Transverse colon (tissue), 4 donors: ENCODE measurements at regions not wholly inside any gene's neighbourhood (a gene's known extent, or its start where the extent isn't known, plus 50 kb on each side); places are given as distances from the start of the nearest gene placed in this dataset.

Source experiments
- DNase-seq: peaks from one replicate; pipeline ENCODE4 v3.0.0-alpha.2; 2019
- H3K27ac ChIP-seq, 4 donors: fragments of 200-600 bp; sonication (generic); 2 replicates each; pipeline ENCODE4 v1.5.1; 2016 to 2018; ENCODE audit warnings: inconsistent platforms in 4 of 4
- H3K27me3 ChIP-seq: fragments of 200-600 bp; sonication (generic); 2 replicates; pipeline ENCODE4 v1.5.1; 2017; ENCODE audit warnings: inconsistent platforms
- H3K36me3 ChIP-seq, 4 donors: fragments of 200-600 bp; sonication (generic); 2 replicates each; pipeline ENCODE4 v1.5.1; 2017 to 2019; ENCODE audit warnings: inconsistent platforms in 4 of 4
- H3K4me1 ChIP-seq, 4 donors: fragments of 200-600 bp; sonication (generic); 2 replicates each; pipeline ENCODE4 v1.5.1; 2017 to 2020; ENCODE audit warnings: inconsistent platforms in 4 of 4
- H3K4me3 ChIP-seq, 4 donors: fragments of 200-600 bp; sonication (generic); 1 replicate in 1 of 4; 2 replicates in 3 of 4; pipeline versions ENCODE4 v1.5.1 to v1.6.1; 2017 to 2019; ENCODE audit warnings: inconsistent platforms in 4 of 4
- H3K9me3 ChIP-seq, 2 donors: fragments of 200-600 bp; sonication (generic); 2 replicates each; pipeline ENCODE4 v1.5.1; 2017 to 2019; ENCODE audit warnings: inconsistent platforms in 2 of 2
- CTCF ChIP-seq, 5 experiments: fragments of 200-600 bp in 3 of 5; fragments of 450-650 bp in 2 of 5; sonication (generic) in 3 of 5; IDR thresholded peaks; 1 replicate in 2 of 5; 2 replicates in 3 of 5; pipeline ENCODE4 v1.5.1; 2016 to 2017; ENCODE audit warnings: antibody characterized with exemption in 5 of 5, inconsistent platforms in 3 of 5, mild to moderate bottlenecking in 2 of 5, moderate library complexity in 1 of 5
- EP300 ChIP-seq: sonication (generic); formaldehyde crosslinking; IDR thresholded peaks from one replicate; pipeline ENCODE4 v1.6.1; 2017; ENCODE audit warnings: antibody characterized with exemption, low read depth
- POLR2A ChIP-seq: fragments of 450-650 bp; IDR thresholded peaks from one replicate; pipeline ENCODE4 v1.6.1; 2016; ENCODE audit warnings: antibody characterized with exemption, mild to moderate bottlenecking, moderate library complexity
- POLR2AphosphoS5 ChIP-seq, 3 donors: sonication (generic); formaldehyde crosslinking; IDR thresholded peaks; one replicate each; pipeline ENCODE4 v1.6.1; 2016; ENCODE audit warnings: antibody characterized with exemption in 3 of 3
- WGBS, 2 donors: methylation state at CpG; one replicate each; pipeline ENCODE4 v1.1.5; 2018; ENCODE audit warnings: low coverage in 1 of 2; 5-methylcytosine and 5-hydroxymethylcytosine counted together
- in situ Hi-C, 4 donors: fragments of 200-750 bp; cut with MboI; loops; one replicate each; pipeline versions ENCODE4 v1.15.0 to v1.15.1; 2017; ENCODE audit warnings: low sequenced_read_pairs in 3 of 4, low pct_ligation_motif_present in 1 of 4, low pct_unique_long_range_greater_than_20kb in 1 of 4
- intact Hi-C: fragments of 100-400 bp; cut with DNase I; formaldehyde crosslinking; loops from one replicate; pipeline ENCODE4 v1.15.1; 2023; ENCODE audit warnings: low total_unique reads

- WGBS, 2 donors: 71 to 89% methylated on average over 1 of the region's 1 CpG
- no peak overlapping the region for H3K27ac ChIP-seq
- intact Hi-C loops: no loop called here
Measured at GRCh38 chr15:62500325-62500724, 335.2 kb upstream of the C2CD4B start.

DNA sequence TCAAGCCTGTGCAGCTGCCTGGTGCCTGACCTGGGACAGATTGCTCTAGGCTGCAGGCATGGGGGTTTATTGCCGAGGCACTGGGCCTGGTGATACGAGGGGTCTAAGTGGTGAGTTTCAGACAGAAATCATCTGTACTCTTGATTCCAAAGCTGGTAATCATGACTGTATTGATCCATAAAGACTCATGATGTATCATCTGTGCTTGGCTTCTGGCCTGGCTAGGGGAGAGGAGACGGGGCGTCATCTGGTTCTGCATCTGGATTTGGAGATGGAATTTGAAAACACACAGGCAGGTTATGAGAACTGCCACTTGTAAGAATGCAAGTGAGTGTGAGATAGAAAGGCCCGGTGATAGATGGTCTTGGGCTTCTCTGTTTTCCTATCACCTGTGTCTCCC, 337.4 kb upstream of the C2CD4B start:
- no peak for DNase-seq
- peaks cover 0 to 26% (median 14%) of the 10 kb centered on the region in 4 donors for H3K4me1 ChIP-seq
- H3K9me3 ChIP-seq: no peaks in the 10 kb centered on the region
- no peaks in the 10 kb centered on the region for H3K27me3 ChIP-seq
- intact Hi-C loops (no loop called here), in situ Hi-C loops (no loop called here)
- WGBS, 2 donors: 93 to 100% methylated on average over 1 to 5 of the region's 5 CpGs
- H3K4me3 ChIP-seq: no peak overlapping the region
- no peak overlapping the region for H3K27ac ChIP-seq
- H3K36me3 ChIP-seq: no peaks in the 10 kb centered on the region
- no peak for TF ChIP-seq EP300
- TF ChIP-seq CTCF (IDR thresholded peaks at IDR 0.05): no peak
- TF ChIP-seq POLR2A: no peak
- no peak for TF ChIP-seq POLR2AphosphoS5 (IDR thresholded peaks at IDR 0.05)

More at GRCh38 chr15:62500325-62500724, 335.2 kb upstream of the C2CD4B start:
- in situ Hi-C loops: no loop called here
- peaks cover 0 to 10% (median 4%) of the 10 kb centered on the region in 4 donors for H3K4me1 ChIP-seq
- H3K9me3 ChIP-seq: no peaks in the 10 kb centered on the region
- H3K4me3 ChIP-seq: no peak overlapping the region
- no peak for DNase-seq
- H3K27me3 ChIP-seq: no peaks in the 10 kb centered on the region
- H3K36me3 ChIP-seq: no peaks in the 10 kb centered on the region
- TF ChIP-seq POLR2AphosphoS5 (IDR thresholded peaks at IDR 0.05) (no peak), EP300 (no peak), POLR2A (no peak), CTCF (IDR thresholded peaks at IDR 0.05) (no peak)

- DNase-seq: no peak
- 34 to 50% methylated on average over 1 of the region's 1 CpG for WGBS, 2 donors
- intact Hi-C loops: no loop called here
Measured at GRCh38 chr15:62503451-62503850, 338.4 kb upstream of the C2CD4B start.

DNA sequence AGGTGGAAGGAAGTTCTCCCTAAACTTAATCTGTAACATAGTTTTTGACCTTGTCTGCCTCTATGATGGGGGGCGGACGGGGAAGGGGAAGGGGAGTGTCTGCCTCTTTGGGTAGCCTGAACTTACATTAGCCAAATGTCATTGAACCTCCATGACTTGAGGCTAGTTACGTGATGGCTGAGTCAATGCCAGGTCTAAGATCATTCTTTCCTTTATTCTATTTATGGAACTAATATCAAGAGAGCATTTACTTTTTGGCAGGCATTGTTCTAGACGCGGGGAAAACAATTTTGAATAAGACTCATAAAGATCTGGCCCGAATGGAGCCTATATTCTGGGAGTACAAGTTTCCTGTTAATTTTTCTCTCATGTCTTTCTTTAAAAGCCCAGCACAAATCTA, 340.7 kb upstream of the C2CD4B start:
- Histone ChIP-seq H3K4me3 (no peak overlapping the region), H3K4me1 (peaks cover 0 to 26% (median 14%) of the 10 kb centered on the region in 4 donors), H3K9me3 (no peaks in the 10 kb centered on the region), H3K27me3 (no peaks in the 10 kb centered on the region), H3K27ac (peak overlapping the region in 3 of 4 donors; percentile 15 to 61 (median 37)), H3K36me3 (no peaks in the 10 kb centered on the region)
- intact Hi-C loops (no loop called here), in situ Hi-C loops (no loop called here)
- TF ChIP-seq EP300 (no peak), POLR2AphosphoS5 (IDR thresholded peaks at IDR 0.05) (no peak), POLR2A (no peak), CTCF (IDR thresholded peaks at IDR 0.05) (no peak)
- WGBS, 2 donors: 63 to 69% methylated on average over 6 of the region's 6 CpGs
- no peak for DNase-seq

More at GRCh38 chr15:62503451-62503850, 338.4 kb upstream of the C2CD4B start:
- Histone ChIP-seq H3K27ac (no peak overlapping the region), H3K4me1 (peaks cover 0 to 26% (median 14%) of the 10 kb centered on the region in 4 donors), H3K9me3 (no peaks in the 10 kb centered on the region), H3K4me3 (no peak overlapping the region), H3K36me3 (no peaks in the 10 kb centered on the region), H3K27me3 (no peaks in the 10 kb centered on the region)
- in situ Hi-C loops: no loop called here
- TF ChIP-seq POLR2A: no peak
- TF ChIP-seq EP300: no peak
- TF ChIP-seq POLR2AphosphoS5 (IDR thresholded peaks at IDR 0.05): no peak
- TF ChIP-seq CTCF (IDR thresholded peaks at IDR 0.05): no peak
